ENCODE measurements at regions not wholly inside any gene's neighbourhood (a gene's known extent, or its start where the extent isn't known, plus 50 kb on each side); places are given as distances from the start of the nearest gene placed in this dataset.

DNA sequence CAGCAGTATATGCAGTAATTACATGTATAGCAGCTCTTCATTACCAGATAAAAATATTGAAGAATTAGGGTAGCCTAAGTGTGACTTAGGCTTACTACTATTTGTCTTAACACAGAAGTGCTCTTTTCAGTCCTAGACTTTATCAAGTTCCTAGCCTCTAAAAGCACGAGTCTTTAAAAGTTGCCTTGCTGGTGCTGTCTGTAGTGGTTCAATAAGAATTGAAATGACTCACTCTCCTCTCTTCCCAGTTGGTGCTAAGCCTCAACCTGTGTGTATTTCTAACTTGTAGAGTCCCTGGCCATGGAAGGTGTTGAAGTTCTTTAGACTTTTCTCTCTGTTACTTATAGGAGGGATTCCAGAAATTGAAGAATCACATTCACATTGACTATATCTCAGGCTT lies 395.4 kb upstream of the THRB start:
- intact Hi-C loops (cut with DNase I), result no loop called here
- ATAC-seq, result peak; percentile 56
- no peaks in the 10 kb centered on the region for H3K4me1 ChIP-seq
- no peak for DNase-seq
- H3K4me3 ChIP-seq, result no peak overlapping the region
- H3K36me3 ChIP-seq, result no peaks in the 10 kb centered on the region
- no peak overlapping the region for H3K27ac ChIP-seq
- no peak for TF ChIP-seq CTCF (IDR thresholded peaks at IDR 0.05)
- H3K9me3 ChIP-seq, result no peaks in the 10 kb centered on the region
- H3K27me3 ChIP-seq, result no peaks in the 10 kb centered on the region

DNA sequence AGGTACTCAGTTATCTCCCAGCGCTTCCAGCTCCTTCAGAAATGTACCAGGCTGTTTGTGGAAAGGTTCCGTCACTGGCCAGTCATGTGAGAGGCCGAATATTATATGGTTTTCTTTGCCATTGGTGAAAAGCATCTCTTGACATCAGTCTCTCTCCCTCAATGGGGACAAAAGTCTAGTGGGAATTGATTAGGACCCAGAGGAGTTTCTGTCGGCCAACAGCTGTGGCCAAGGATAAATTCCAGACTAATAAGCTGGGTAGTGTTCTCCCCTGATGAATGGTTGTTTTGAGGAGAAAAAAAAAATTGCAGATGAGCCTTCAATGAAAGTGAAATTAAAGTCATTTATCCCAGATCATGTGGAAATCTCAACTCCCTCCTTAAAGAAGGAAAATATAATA lies 404.7 kb upstream of the THRB start:
- ATAC-seq, result no peak

DNA sequence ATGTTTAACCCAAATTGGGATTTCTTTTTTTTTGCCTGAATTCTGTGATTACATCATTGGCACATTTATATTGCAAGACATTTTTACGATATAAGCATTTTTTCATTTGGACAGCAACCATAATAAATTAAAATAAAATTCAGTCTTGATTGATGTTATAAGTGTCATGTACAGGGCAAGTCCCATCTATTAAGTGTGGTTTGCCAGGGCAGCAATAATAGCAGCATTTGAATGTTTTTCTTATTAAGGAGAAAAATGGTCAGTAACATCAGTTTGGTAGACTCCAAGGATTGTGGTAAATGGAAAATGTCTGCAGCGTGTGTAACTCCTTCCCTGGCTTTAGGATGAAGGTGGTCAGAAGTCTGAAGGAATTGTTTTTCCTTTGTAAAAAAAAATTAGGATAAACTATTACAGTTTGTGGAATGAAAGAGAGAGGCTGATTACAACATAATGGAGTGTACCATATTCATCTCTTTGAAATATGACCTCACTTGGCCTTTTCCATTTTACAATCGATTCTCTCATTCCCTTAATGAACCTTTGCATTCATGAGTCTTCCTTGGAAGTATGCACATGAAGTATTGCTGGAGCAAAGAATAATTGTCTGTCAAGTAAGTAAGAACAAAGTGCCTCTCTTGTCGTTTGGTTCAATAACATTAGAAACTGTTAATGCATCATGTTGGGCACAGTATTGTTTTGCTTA lies 405.4 kb upstream of the THRB start:
- Histone ChIP-seq H3K27me3 (no peaks in the 10 kb centered on the region), H3K36me3 (no peaks in the 10 kb centered on the region), H3K27ac (no peak overlapping the region), H3K9me3 (no peaks in the 10 kb centered on the region), H3K4me3 (no peak overlapping the region), H3K4me1 (no peaks in the 10 kb centered on the region)
- no peak for TF ChIP-seq CTCF (IDR thresholded peaks at IDR 0.05)
- intact Hi-C loops (cut with DNase I), result no loop called here
- DNase-seq (no peak), ATAC-seq (no peak)

More for the DNA sequence above, 404.7 kb upstream of the THRB start:
- no peak for DNase-seq
- TF ChIP-seq CTCF (IDR thresholded peaks at IDR 0.05), result no peak
- H3K4me3 ChIP-seq, result no peak overlapping the region
- intact Hi-C loops (cut with DNase I), result no loop called here
- H3K27me3 ChIP-seq, result no peaks in the 10 kb centered on the region
- no peak overlapping the region for H3K27ac ChIP-seq
- H3K4me1 ChIP-seq, result no peaks in the 10 kb centered on the region
- no peaks in the 10 kb centered on the region for H3K36me3 ChIP-seq
- no peaks in the 10 kb centered on the region for H3K9me3 ChIP-seq

DNA sequence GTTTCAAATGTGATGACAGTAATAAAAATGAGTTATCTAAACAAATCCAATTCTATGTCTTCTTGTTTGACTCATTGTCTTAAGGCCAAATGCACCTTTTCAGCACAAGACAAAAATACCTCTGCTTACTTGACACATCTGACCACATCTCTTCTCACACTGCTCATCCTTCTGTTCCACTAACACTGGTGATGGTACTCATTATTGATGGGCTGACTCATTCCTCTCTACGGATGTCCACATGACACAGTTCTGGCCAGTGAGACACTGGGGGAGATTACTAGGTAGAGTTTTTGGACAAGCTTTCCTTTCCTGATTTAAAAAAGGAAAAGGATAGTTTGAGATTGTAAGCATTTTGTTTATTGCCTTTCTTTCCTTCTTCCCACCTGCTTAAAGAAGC lies 410.6 kb upstream of the THRB start:
- no peaks in the 10 kb centered on the region for H3K4me1 ChIP-seq
- no peak for ATAC-seq
- no peaks in the 10 kb centered on the region for H3K9me3 ChIP-seq
- TF ChIP-seq CTCF (IDR thresholded peaks at IDR 0.05), result no peak
- H3K4me3 ChIP-seq, result no peak overlapping the region
- no peak for DNase-seq
- H3K36me3 ChIP-seq, result no peaks in the 10 kb centered on the region
- no peak overlapping the region for H3K27ac ChIP-seq
- intact Hi-C loops (cut with DNase I), result no loop called here
- H3K27me3 ChIP-seq, result no peaks in the 10 kb centered on the region

DNA sequence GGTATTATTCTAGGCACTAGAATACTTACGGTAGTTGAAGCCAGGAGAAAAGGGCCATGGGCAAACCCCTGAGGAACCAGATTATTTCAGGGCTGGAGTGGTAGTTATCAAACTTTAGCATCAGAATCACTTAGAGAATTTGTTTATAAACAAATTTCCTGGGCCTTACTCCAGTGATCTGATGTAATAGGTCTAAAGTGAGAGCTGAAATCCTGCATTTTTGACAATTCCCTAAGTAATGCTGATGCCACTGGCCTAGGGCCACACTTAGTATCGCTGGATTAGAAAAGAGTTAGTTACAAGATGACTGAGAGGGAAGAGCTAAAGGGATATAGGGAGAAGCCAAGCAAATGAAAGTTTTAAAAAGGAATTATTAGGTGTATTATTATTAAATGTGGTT lies 412.5 kb upstream of the THRB start:
- Histone ChIP-seq H3K36me3 (no peaks in the 10 kb centered on the region), H3K4me1 (no peaks in the 10 kb centered on the region), H3K4me3 (no peak overlapping the region), H3K27ac (no peak overlapping the region), H3K9me3 (no peaks in the 10 kb centered on the region), H3K27me3 (no peaks in the 10 kb centered on the region)
- TF ChIP-seq CTCF (IDR thresholded peaks at IDR 0.05), result no peak
- no peak for DNase-seq
- no peak for ATAC-seq
- intact Hi-C loops (cut with DNase I), result no loop called here

DNA sequence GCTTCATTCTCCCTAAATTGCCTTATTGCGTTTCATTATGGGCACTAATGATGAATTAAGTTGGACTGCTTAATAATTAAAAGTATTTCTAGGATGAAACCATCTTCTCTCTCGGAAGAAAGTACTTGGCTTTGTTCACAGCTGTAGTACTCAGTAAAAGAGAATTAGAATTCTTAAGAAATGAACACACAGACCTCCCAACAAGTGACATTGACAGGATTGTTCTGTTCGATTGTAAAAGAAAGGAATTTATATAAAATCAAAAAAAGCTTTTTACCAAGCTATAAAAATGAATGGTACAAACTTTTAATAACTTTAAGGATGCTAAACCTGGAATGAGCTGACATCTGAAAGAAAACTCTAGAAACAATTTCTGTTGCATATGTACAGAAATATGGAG lies 416.4 kb upstream of the THRB start:
- Histone ChIP-seq H3K4me3 (no peak overlapping the region), H3K9me3 (no peaks in the 10 kb centered on the region), H3K27ac (no peak overlapping the region), H3K36me3 (no peaks in the 10 kb centered on the region), H3K4me1 (no peaks in the 10 kb centered on the region), H3K27me3 (no peaks in the 10 kb centered on the region)
- TF ChIP-seq CTCF (IDR thresholded peaks at IDR 0.05), result no peak
- DNase-seq (no peak), ATAC-seq (no peak)
- intact Hi-C loops (cut with DNase I), result no loop called here
